ENCODE measurements at regions not wholly inside any gene's neighbourhood (a gene's known extent, or its start where the extent isn't known, plus 50 kb on each side); places are given as distances from the start of the nearest gene placed in this dataset.

GRCh38 chr2:57869758-57870344, 176.8 kb upstream of the VRK2 start:
- Histone ChIP-seq H3F3A (ENCODE audit: low read depth) (no peaks in the 10 kb centered on the region), H3K4me1 (ENCODE audit: insufficient read depth, low read length, poor library complexity, severe bottlenecking) (no peaks in the 10 kb centered on the region), H3K4me3 (ENCODE audit: low read length, poor library complexity, severe bottlenecking) (no peak overlapping the region), H3K27me3 (ENCODE audit: insufficient read depth, low read length, poor library complexity, severe bottlenecking) (no peaks in the 10 kb centered on the region), H4K20me1 (ENCODE audit: insufficient read depth, low read length, poor library complexity, severe bottlenecking) (no peaks in the 10 kb centered on the region), H2AFZ (ENCODE audit: low read length) (no peak overlapping the region), H3K9me3 (ENCODE audit: insufficient read depth, low read depth, low read length) (no peaks in the 10 kb centered on the region), H3K79me2 (ENCODE audit: insufficient read depth, low read length) (no peaks in the 10 kb centered on the region), H3K36me3 (ENCODE audit: insufficient read depth, low read length) (no peaks in the 10 kb centered on the region), H3K9ac (ENCODE audit: low read depth, low read length, poor library complexity, severe bottlenecking) (no peak overlapping the region), H3K4me2 (ENCODE audit: low read depth, low read length, poor library complexity, severe bottlenecking) (no peak overlapping the region), H3K9me2 (replicated peaks; ENCODE audit: low read depth, low read length) (no peaks in the 10 kb centered on the region)
- TF ChIP-seq EZH2phosphoT487 (IDR thresholded peaks at IDR 0.05; ENCODE audit: borderline replicate concordance) (no peak), CTCF (conservative IDR thresholded peaks at IDR 0.05; ENCODE audit: low read length) (no peak)

- Histone ChIP-seq H3F3A (ENCODE audit: low read depth) (no peaks in the 10 kb centered on the region), H3K4me2 (ENCODE audit: low read depth, low read length, poor library complexity, severe bottlenecking) (no peak overlapping the region), H3K79me2 (ENCODE audit: insufficient read depth, low read length) (no peaks in the 10 kb centered on the region)
Observed at GRCh38 chr2:57876313-57876712, 170.3 kb upstream of the VRK2 start.

GRCh38 chr2:57877811-57878170, 168.8 kb upstream of the VRK2 start:
- TF ChIP-seq EZH2phosphoT487 (IDR thresholded peaks at IDR 0.05; ENCODE audit: borderline replicate concordance) (no peak), CTCF (conservative IDR thresholded peaks at IDR 0.05; ENCODE audit: low read length) (no peak)
- Histone ChIP-seq H3F3A (ENCODE audit: low read depth) (no peaks in the 10 kb centered on the region), H3K9me2 (replicated peaks; ENCODE audit: low read depth, low read length) (no peaks in the 10 kb centered on the region), H3K4me1 (ENCODE audit: insufficient read depth, low read length, poor library complexity, severe bottlenecking) (no peaks in the 10 kb centered on the region), H3K36me3 (ENCODE audit: insufficient read depth, low read length) (no peaks in the 10 kb centered on the region), H4K20me1 (ENCODE audit: insufficient read depth, low read length, poor library complexity, severe bottlenecking) (no peaks in the 10 kb centered on the region), H3K9me3 (ENCODE audit: insufficient read depth, low read depth, low read length) (no peaks in the 10 kb centered on the region), H3K9ac (ENCODE audit: low read depth, low read length, poor library complexity, severe bottlenecking) (no peak overlapping the region), H3K27me3 (ENCODE audit: insufficient read depth, low read length, poor library complexity, severe bottlenecking) (no peaks in the 10 kb centered on the region), H3K79me2 (ENCODE audit: insufficient read depth, low read length) (no peaks in the 10 kb centered on the region), H3K4me3 (ENCODE audit: low read length, poor library complexity, severe bottlenecking) (no peak overlapping the region), H2AFZ (ENCODE audit: low read length) (no peak overlapping the region), H3K4me2 (ENCODE audit: low read depth, low read length, poor library complexity, severe bottlenecking) (no peak overlapping the region)

More at GRCh38 chr2:57876313-57876712, 170.3 kb upstream of the VRK2 start:
- no peaks in the 10 kb centered on the region for H3K9me3 ChIP-seq (ENCODE audit: insufficient read depth, low read depth, low read length)
- no peaks in the 10 kb centered on the region for H4K20me1 ChIP-seq (ENCODE audit: insufficient read depth, low read length, poor library complexity, severe bottlenecking)
- H3K27me3 ChIP-seq (ENCODE audit: insufficient read depth, low read length, poor library complexity, severe bottlenecking), result no peaks in the 10 kb centered on the region
- no peaks in the 10 kb centered on the region for H3K36me3 ChIP-seq (ENCODE audit: insufficient read depth, low read length)
- no peaks in the 10 kb centered on the region for H3K4me1 ChIP-seq (ENCODE audit: insufficient read depth, low read length, poor library complexity, severe bottlenecking)
- no peak overlapping the region for H3K4me3 ChIP-seq (ENCODE audit: low read length, poor library complexity, severe bottlenecking)
- H3K9me2 ChIP-seq (replicated peaks; ENCODE audit: low read depth, low read length), result no peaks in the 10 kb centered on the region
- no peak overlapping the region for H2AFZ ChIP-seq (ENCODE audit: low read length)
- TF ChIP-seq EZH2phosphoT487 (IDR thresholded peaks at IDR 0.05; ENCODE audit: borderline replicate concordance) (no peak), CTCF (conservative IDR thresholded peaks at IDR 0.05; ENCODE audit: low read length) (no peak)
- H3K9ac ChIP-seq (ENCODE audit: low read depth, low read length, poor library complexity, severe bottlenecking), result no peak overlapping the region
